Progenitor cell of endocrine pancreas (in vitro differentiated cells): ENCODE measurements at regions not wholly inside any gene's neighbourhood (a gene's known extent, or its start where the extent isn't known, plus 50 kb on each side); places are given as distances from the start of the nearest gene placed in this dataset.

Source experiments
- DNase-seq: peaks from one replicate; pipeline ENCODE4 v3.0.0; 2021; ENCODE audit warnings: low spot score; ENCODE audit not compliant: unreplicated experiment
- H3K27ac Mint-ChIP-seq: 2 replicates; pipeline ENCODE4 v1.8.0; 2021; ENCODE audit warnings: mild to moderate bottlenecking, moderate library complexity, mixed read lengths
- H3K27me3 Mint-ChIP-seq: 2 replicates; pipeline ENCODE4 v1.8.0; 2021; ENCODE audit warnings: mixed read lengths
- H3K36me3 Mint-ChIP-seq: 2 replicates; pipeline ENCODE4 v1.8.0; 2022; ENCODE audit warnings: mixed read lengths; ENCODE audit not compliant: insufficient read depth
- H3K4me1 Mint-ChIP-seq: 2 replicates; pipeline ENCODE4 v1.8.0; 2021; ENCODE audit warnings: low read depth, mixed read lengths
- H3K4me3 Mint-ChIP-seq: 2 replicates; pipeline ENCODE4 v1.8.0; 2021; ENCODE audit warnings: low read depth, mild to moderate bottlenecking, moderate library complexity, mixed read lengths
- H3K9me3 Mint-ChIP-seq: 2 replicates; pipeline ENCODE4 v1.8.0; 2021; ENCODE audit warnings: low read depth, mixed read lengths
- CTCF ChIP-seq: fragments of 200-600 bp; sonication (generic); IDR thresholded peaks from one replicate; pipeline ENCODE4 v1.5.0; 2021; ENCODE audit warnings: antibody characterized with exemption, mild to moderate bottlenecking; ENCODE audit not compliant: unreplicated experiment

- no peak for DNase-seq
- Mint-ChIP-seq H3K4me3 (no peak overlapping the region), H3K9me3 (peaks cover 3% of the 10 kb centered on the region), H3K27ac (no peak overlapping the region), H3K4me1 (peaks cover 2% of the 10 kb centered on the region), H3K27me3 (no peaks in the 10 kb centered on the region), H3K36me3 (peaks cover 19% of the 10 kb centered on the region)
- no peak for TF ChIP-seq CTCF
Measured at GRCh38 chr3:124447845-124448244, 282.4 kb upstream of the UMPS start.

- Mint-ChIP-seq H3K27ac (no peak overlapping the region), H3K9me3 (peaks cover 3% of the 10 kb centered on the region), H3K4me1 (peaks cover 2% of the 10 kb centered on the region), H3K27me3 (no peaks in the 10 kb centered on the region), H3K4me3 (no peak overlapping the region), H3K36me3 (peaks cover 17% of the 10 kb centered on the region)
- DNase-seq: no peak
- no peak for TF ChIP-seq CTCF
Measured at GRCh38 chr3:124448954-124449353, 281.3 kb upstream of the UMPS start.

- no peak for TF ChIP-seq CTCF
- H3K36me3 Mint-ChIP-seq: peaks cover 14% of the 10 kb centered on the region
- no peak for DNase-seq
- peaks cover 3% of the 10 kb centered on the region for H3K9me3 Mint-ChIP-seq
- no peaks in the 10 kb centered on the region for H3K27me3 Mint-ChIP-seq
- H3K4me1 Mint-ChIP-seq: no peaks in the 10 kb centered on the region
- H3K4me3 Mint-ChIP-seq: no peak overlapping the region
- no peak overlapping the region for H3K27ac Mint-ChIP-seq
Measured at GRCh38 chr3:124450366-124450765, 279.9 kb upstream of the UMPS start.

- no peak for TF ChIP-seq CTCF
- H3K27me3 Mint-ChIP-seq: no peaks in the 10 kb centered on the region
- H3K27ac Mint-ChIP-seq: no peak overlapping the region
- H3K4me3 Mint-ChIP-seq: no peak overlapping the region
- H3K36me3 Mint-ChIP-seq: peaks cover 16% of the 10 kb centered on the region
- no peak for DNase-seq
- H3K9me3 Mint-ChIP-seq: peaks cover 3% of the 10 kb centered on the region
- no peaks in the 10 kb centered on the region for H3K4me1 Mint-ChIP-seq
Measured at GRCh38 chr3:124451630-124452317, 278.5 kb upstream of the UMPS start.

GRCh38 chr3:124453189-124453588 is 277.1 kb upstream of the UMPS start:
- Mint-ChIP-seq H3K9me3 (peaks cover 3% of the 10 kb centered on the region), H3K27ac (no peak overlapping the region), H3K4me1 (no peaks in the 10 kb centered on the region), H3K36me3 (peaks cover 16% of the 10 kb centered on the region), H3K27me3 (no peaks in the 10 kb centered on the region), H3K4me3 (no peak overlapping the region)
- TF ChIP-seq CTCF: no peak
- no peak for DNase-seq
